Left renal pelvis (tissue), 4 donors: ENCODE measurements at regions not wholly inside any gene's neighbourhood (a gene's known extent, or its start where the extent isn't known, plus 50 kb on each side); places are given as distances from the start of the nearest gene placed in this dataset.

Experiments
- DNase-seq, 4 donors: peaks; one replicate each; pipeline ENCODE4 v3.0.0-alpha.2; 2013; ENCODE audit warnings: low read depth in 4 of 4, low spot score in 3 of 4

DNA sequence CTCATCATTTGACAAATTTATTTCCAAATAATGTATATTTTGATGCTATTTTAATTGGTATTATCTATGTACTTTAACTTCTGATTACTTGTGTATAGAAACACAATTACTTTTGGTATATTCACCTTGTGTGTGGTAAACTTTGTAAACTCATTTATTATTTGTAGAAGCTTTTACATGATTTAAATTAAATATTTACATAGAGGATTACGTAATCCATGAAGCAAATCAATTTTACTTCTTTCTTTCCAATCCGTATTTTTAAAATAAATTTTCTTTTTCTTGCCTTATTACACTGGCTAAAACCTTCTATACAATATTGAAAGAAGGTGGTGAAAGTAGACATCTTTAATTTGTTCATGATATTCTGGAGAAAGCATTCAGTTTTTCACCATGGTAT is 540.2 kb downstream of the MMUT start:
- no peak for DNase-seq

DNA sequence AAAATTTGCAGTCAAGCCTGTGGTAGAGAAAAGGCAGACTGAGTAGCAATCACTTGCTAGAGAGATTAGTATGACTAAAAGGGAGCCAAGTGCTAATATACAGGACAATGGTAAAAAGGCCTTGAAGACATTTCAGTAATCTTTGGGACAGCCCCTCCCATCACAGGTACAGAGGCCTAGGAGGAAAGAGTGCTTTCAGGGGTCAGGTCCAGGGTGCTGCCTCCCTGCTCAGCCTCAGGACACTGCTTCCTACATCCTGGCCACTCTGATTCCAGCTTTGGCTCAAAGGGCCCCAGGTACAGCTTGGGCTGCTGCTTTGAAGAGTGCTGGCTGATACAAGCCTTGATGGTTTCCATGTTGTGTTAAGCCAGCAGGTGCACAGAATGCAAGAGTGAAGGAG is 543.5 kb downstream of the MMUT start:
- no peak for DNase-seq

DNA sequence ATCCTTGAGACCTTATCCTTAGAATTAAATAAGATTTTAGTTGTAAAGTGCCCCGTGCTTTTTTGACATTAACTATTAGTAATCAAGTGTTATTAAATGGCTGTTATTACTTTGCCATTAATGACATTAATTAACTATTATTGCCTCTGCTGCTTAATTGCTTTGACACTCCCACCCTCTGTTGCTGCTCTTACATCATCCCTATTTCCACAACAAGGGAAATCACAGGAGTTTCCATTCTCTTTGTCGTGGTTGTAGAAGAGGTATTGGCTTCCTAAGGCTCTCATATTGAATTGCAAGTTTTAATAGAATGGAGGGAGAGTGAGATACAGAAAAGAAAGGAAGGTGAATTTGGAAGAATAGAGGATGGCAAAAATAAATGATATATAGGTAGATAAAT is 545.8 kb downstream of the MMUT start:
- DNase-seq: no peak

DNA sequence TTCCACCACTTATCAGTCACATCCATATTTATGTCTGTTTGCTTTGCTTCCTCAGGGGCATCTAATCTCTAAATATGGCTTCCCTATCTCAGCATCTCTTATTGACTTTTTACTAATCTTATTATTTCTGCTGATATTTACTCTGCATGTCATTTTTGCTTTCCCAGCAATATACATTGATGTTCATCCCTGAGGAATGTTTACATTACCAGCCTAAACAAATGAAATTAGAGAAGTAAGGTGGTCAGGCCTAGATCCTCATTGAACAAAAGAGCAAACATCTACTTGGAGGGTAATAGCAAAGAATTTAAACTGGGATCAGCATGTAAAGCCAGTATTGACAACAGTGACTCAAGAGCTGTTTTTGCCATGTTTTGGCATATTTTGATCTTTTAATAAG is 546.4 kb downstream of the MMUT start:
- no peak for DNase-seq

DNA sequence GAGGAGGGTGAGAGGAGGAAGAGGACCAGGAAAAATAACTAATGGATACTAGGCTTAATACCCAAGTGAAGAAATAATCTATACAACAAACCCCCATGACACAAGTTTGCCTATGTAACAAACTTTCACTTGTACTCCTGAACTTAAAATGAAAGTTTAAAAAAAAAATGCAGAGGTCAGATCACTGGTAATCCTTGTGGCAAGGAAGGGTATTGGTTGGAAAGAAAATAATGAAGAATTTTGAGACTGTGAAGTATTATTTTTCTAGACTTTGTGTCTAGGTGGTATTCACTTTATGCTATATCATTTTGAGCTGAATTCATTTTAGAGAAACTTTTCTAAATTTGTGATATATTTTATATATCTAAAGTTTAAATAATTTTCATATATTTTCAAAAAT is 547.5 kb downstream of the MMUT start:
- no peak for DNase-seq

DNA sequence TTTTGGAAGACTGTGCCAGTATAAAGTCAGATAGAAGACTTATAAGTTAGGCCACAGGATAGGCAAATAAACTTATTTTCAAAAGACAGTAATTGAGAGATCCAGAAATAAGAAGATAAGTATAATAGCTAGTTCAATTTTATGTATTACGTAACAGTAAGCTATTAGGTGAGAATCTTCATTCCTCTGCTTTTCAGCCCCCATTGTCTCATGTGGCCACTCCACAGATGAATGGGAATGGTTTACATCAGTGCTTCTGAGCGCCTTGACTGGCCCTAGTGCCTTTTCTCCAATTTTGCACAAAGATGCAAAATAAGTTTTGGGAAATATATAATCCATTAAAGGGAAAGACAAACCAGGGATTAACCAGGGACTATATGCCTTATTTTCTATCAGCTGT is 550.5 kb downstream of the MMUT start:
- no peak for DNase-seq

DNA sequence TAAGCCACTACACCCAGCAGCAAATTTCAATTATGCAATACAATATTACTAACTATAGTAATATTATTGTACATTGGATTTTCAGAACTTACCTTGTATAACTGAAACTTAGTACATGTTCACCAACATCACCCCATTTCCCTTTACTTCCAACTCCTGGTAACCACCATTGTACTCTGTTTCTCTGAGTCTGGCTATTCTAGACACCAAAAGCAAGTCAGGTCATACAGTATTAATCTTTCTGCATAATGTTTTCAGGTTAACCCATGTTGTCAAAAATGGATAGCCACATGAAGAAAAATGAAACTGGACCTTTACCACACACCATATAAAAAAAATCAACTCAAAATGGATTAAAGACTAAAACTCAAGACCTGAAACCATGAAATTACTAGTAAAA is 558.2 kb downstream of the MMUT start:
- no peak for DNase-seq

DNA sequence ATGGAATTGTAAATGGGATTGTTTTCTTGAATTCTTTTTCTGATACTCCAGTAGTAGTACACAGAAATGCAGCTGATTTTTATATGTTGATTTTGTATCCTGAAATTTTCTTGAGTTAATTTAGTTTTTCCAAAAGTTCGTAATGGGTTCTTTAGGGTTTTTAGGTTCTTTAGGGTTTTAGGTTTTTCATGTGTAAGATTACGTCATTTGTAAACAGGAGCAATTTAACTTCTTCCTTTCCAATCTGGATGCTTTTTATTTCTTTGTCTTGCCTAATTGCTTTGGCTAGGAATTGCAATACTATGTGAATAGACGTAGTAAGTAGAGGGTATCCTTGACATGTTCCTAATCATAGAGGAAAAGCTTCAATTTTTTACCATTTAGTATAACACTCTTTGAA is 568.6 kb downstream of the MMUT start:
- no peak for DNase-seq

DNA sequence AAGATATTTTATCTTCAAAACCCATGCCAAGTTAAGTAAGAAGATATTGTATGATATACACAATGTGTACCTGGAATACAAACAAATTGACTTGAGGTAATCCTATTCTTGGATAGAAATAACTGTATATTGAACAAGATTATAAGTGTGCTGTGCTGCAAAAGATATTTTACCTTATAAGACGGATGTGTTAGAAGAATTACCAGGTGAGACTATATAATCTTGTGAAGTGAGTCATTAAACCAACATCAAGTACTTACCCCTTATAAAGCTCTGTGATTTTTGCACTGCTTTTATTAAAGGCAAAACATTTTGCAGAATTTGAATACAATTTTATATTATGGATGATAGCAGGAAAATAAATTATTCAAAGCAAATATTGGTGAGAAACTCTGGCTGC is 570.0 kb downstream of the MMUT start:
- DNase-seq: no peak

DNA sequence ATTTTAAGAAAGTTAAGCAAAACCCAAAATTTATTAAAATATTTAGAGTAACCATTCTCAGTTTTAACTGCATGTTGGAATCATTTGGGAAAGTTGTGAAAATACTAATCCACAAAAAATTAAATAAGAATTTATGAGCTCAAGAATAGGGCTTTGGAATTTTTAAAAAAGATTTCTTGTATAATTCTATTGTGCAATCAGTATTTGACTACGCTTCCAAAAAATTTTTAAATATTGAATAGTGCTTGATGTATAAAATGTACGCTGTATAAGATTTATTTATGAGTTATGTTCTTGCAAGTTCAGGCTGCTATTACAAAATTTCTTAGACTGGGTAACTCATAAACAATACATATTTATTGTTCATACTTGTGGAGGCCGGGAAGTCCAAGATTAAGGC is 571.7 kb downstream of the MMUT start:
- no peak for DNase-seq

DNA sequence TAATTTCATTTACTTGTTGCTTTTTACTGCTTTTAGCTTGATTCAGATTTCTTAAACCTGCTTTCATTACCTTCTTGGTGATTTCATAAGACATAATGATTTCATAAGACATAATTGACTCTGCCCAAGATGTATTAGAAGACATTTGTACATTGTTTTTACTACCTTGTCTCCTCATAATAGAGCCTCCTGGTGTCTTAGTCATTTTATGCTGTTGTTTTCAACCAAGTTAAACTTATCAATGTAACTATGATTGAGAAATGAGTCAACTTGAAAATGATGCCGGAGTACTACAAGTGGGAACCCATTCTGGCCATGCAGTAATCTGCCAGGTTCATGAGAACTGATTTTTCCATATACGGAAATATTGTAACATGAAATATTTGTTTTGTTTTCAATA is 573.6 kb downstream of the MMUT start:
- no peak for DNase-seq

DNA sequence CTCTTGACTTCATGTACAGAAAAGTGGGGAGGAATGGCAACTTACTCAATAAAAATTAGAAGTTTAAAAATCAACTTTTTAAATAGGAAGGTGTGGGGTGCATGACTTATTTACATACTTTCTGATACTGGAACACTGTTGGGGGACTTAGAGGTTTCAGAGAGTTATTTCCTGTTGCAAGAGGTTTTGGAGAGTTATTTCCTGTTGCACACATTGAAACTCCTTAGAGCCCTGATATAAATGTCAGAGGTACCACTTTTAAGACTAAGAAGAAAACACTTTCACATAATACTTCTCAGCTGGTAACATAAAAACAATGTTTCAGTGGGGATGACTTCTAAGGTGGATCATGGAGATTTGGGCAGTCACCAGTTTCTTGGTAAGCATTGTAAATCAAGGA is 579.9 kb downstream of the MMUT start:
- DNase-seq: no peak

DNA sequence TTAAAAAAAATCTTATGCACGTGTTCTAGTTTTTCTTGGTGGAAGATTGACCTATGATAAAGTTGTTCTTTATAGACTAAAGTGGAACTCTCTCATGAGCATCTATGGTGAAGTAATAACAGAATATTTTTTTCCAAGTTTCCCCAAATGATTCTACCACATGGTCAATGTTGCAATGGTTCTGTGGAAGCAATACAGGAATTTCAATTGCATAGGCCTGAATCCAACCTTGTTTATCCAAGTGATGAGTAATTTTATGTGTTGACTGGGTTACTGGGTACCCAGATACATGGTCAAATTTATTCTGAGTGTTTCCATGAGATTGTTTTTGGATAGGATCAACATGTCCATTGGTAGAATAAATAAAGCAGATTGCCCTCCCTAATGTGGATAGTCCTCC is 581.5 kb downstream of the MMUT start:
- no peak for DNase-seq

DNA sequence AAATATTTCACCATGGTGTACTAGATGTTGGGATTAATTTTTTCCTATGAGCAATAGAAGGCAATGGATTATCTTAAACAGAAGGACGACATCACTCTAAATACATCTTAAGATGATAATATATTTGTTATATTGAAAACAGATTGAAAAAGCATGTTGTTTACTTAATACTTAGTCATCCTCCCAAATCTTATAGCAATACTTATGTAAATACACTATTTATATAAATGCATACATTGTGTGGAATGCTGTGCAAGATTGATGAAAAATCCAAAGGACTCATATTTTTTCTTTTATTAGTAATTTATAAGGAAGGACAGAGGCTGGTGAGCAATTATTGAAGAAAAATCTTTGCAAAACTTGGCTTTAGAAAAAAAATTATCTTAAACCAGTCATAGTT is 593.5 kb downstream of the MMUT start:
- no peak for DNase-seq

DNA sequence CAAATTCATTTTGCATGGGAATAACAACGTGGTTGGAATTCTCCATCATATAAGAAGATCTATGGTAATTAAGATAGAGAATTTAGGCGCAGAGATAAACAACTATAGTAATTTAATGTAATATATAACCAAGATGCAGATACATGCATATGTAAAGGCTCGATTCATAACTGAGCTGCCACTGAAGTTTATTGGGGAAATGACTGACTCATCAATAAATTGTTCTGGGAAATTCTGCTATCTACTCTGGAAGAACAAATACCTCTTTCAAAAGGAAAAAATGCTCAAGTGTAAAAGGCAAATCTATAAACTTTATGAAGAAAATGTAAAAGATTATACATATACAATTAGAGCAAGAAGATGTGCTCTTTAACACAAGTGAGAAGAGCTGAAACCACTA is 596.4 kb downstream of the MMUT start:
- no peak for DNase-seq

DNA sequence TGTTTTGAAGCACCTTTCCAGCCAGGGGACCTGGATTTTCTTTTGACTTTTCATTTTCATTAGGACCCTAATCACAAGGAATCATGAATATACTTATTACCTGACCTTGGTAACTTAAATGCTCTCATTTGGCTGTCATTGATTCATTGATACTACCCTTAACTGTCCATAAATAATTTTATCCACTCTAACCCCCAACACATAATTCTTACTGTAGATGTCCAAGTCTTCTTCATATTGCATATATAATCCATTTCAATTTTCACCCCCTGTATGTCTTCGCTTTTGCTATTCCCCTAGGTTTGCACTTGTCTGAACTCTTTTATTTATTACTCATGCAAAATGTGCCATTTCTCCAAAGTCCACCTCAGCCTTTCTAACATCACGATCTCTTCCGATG is 602.9 kb downstream of the MMUT start:
- no peak for DNase-seq

DNA sequence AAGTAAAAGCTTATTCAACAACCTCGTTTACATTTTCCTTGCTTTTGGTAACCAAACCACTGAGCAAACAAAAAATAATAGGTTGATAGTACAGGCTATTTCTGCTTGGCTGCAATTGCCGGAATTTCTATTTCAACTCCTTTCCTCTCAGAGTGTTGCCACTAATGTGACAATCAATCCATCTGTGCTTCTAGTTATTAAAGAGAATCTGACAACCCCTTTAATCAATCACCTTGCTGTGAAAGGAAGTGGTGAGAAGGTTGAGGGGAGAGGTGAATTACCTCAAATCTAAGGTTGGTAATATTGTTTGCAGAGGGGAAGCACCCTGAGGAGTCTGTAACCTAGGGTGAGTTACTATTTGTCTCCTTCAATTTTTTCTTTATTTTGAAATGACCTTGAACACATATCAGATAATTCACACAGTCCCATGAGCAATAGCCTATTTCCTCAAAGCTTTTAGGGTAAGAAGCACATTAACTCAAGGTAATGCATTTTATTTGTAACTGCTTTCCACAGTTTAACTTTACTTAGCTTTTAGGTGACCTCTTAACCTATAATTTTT is 603.4 kb downstream of the MMUT start:
- no peak for DNase-seq

DNA sequence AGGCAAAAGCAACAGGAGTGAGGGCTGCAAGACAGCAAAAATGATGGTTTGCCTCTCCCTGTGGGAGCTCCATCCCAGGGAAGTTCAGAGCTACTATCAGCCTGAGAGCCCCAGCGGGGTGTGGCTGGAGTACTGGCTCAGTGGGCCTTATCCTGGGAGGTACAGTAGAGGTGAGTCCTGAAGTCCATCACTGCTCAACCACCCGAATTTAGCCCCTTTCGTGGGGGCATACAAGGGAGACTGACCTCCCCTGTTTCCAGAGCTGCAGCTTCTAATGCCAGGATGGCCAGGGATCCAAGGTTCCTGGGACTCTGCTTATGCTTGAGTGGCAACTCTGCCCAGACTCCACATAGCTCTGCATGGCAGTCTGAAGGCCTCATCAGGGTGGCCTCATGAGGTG is 617.8 kb downstream of the MMUT start:
- no peak for DNase-seq

DNA sequence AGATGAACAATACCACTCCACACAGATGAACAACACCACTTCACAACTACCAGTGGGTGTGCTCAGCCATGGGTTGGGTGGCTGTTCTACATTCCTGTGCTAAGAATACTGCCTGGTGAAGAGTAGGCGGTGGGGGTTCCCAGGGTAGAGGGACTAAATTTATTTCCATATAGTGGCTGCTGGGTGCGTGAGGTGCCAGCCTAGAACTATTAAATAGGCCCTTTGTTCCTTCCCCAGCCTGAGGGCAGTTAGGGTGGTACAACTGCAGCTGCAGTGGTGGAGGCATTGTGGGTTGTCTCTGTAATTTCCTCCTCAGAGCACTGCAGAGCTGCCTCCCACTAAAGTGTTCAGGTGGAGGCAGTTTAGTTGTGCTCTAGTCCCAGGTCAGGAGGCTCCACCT is 618.4 kb downstream of the MMUT start:
- no peak for DNase-seq

DNA sequence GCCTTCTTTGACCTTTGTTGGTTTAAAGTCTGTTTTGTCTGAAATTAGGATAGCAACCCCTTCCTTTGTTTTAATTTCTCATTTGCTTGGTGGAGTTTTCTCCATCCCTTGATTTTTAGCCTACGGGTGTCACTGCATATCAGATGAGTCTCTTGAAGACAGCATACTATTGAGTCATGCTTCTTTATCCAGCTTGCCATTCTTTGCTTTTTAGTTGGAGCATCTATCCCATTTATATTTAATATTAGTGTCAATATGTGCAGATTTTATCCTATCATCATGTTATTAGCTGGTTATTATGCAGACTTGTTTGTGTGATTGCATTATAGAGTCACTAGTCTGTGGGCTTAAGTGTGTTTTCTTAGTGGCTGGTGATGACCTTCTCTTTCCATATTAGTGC is 622.2 kb downstream of the MMUT start:
- no peak for DNase-seq

DNA sequence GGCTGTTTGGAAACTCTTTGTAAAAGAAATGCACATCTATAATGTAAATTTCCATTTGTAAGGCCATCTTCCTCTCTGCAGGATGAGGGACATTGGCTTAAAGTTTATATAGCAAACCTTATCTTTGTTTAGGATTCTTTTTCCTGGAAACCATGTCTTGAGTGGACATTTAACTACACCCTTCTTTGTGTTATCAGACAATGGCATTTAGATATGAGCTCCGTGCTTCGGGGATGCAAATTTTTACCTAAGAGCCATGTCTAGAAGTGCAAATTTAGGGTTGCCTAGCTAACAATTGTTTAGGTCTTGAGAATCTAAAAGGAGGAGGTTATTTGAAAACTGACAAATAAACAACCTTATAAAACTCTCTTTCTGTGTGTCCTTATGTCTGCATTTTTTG is 623.8 kb downstream of the MMUT start:
- no peak for DNase-seq

DNA sequence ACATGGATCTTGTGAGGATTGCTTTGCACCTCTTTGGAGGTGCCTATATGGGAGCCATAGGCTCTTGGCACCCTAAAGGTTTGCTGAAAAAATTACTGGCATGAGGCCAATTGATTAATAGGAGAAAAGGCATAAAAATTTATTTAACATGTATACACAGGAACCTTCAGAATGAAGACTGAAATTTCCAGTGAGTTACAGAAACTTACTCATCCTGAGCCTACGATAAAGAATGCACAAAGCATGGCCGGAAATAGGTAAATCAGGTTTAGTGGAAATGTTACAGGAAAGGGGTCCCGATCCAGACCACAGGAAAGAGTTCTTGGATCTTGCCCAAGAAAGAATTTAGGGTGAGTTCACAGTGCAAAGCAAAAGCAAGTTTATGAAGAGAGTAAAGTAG is 625.3 kb downstream of the MMUT start:
- no peak for DNase-seq

DNA sequence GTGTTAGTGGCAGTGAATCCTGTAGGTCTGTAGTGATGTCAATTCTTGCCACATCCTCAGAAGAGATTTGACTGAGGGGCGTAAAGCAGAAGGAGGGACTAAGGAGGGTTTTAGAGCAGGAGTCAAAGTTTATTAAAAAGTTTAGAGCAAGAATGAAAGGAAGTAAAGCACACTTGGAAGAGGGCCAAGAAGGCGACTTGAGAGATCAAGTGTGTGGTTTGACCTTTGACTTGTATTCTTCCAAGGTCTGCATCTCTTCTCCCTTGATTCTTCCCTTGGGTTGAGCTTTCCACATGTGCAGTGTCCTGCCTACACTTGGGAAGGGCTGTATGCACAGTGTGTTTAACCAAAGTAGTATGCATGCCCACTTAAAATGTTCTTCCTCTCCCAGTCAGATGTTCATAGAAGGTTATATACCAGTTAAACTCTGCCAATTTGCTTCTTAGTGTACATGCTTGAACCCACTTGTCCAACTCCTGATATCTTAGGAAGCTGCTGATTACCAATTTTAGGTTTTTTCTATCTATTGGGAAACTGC is 627.6 kb downstream of the MMUT start:
- DNase-seq: no peak
